NCI-H146 (cell line): ENCODE measurements at regions not wholly inside any gene's neighbourhood (a gene's known extent, or its start where the extent isn't known, plus 50 kb on each side); places are given as distances from the start of the nearest gene placed in this dataset.
"Not testable (repeated sequence)": the region's sequence is repeated elsewhere in the genome, so short reads cannot be mapped to it uniquely, and the experiment has no call there.

Experiments
- DNase-seq: peaks from one replicate; lab custom pipeline; 2025; lab: John Stamatoyannopoulos, UW

- DNase-seq, result no peak
These were observed 1244.0 kb upstream of the TENM3 start for GRCh38 chr4:180999217-180999616.

- DNase-seq, result no peak
These were observed 1239.1 kb upstream of the TENM3 start for GRCh38 chr4:181004056-181004455.

GRCh38 chr4:181006499-181007260 is 1236.5 kb upstream of the TENM3 start:
- peak; percentile 14 for DNase-seq

- DNase-seq, result no peak
These were observed 1235.5 kb upstream of the TENM3 start for GRCh38 chr4:181007751-181008150.

GRCh38 chr4:181008164-181008563 is 1235.0 kb upstream of the TENM3 start:
- DNase-seq, result peak; percentile 14

- no peak for DNase-seq
These were observed 1230.0 kb upstream of the TENM3 start for GRCh38 chr4:181013162-181013561.

- DNase-seq, result no peak
These were observed 1226.2 kb upstream of the TENM3 start for GRCh38 chr4:181017038-181017437.

GRCh38 chr4:181018472-181018871 is 1224.7 kb upstream of the TENM3 start:
- DNase-seq, result no peak

GRCh38 chr4:181018913-181019312 is 1224.3 kb upstream of the TENM3 start:
- no peak for DNase-seq

GRCh38 chr4:181020456-181020855 is 1222.7 kb upstream of the TENM3 start:
- no peak for DNase-seq

GRCh38 chr4:181021213-181021612 is 1222.0 kb upstream of the TENM3 start:
- no peak for DNase-seq

GRCh38 chr4:181030135-181030921 is 1212.9 kb upstream of the TENM3 start:
- not testable (repeated sequence) for DNase-seq

GRCh38 chr4:181030961-181031360 is 1212.2 kb upstream of the TENM3 start:
- no peak for DNase-seq

GRCh38 chr4:181043486-181043885 is 1199.7 kb upstream of the TENM3 start:
- no peak for DNase-seq

GRCh38 chr4:181046809-181047208 is 1196.4 kb upstream of the TENM3 start:
- DNase-seq, result no peak

GRCh38 chr4:181051931-181052330 is 1191.3 kb upstream of the TENM3 start:
- no peak for DNase-seq

GRCh38 chr4:181061787-181062186 is 1181.4 kb upstream of the TENM3 start:
- no peak for DNase-seq

- DNase-seq, result no peak
These were observed 1180.0 kb upstream of the TENM3 start for GRCh38 chr4:181063212-181063611.

- DNase-seq, result peak; percentile 45
These were observed 1165.9 kb upstream of the TENM3 start for GRCh38 chr4:181077341-181077740.

GRCh38 chr4:181078196-181078595 is 1165.0 kb upstream of the TENM3 start:
- DNase-seq, result no peak

GRCh38 chr4:181083757-181084361 is 1159.3 kb upstream of the TENM3 start:
- no peak for DNase-seq

GRCh38 chr4:181085557-181085956 is 1157.6 kb upstream of the TENM3 start:
- no peak for DNase-seq

- DNase-seq, result peak; percentile 44
These were observed 1137.7 kb upstream of the TENM3 start for GRCh38 chr4:181105487-181105886.
